ENCODE measurements at regions not wholly inside any gene's neighbourhood (a gene's known extent, or its start where the extent isn't known, plus 50 kb on each side); places are given as distances from the start of the nearest gene placed in this dataset.

DNA sequence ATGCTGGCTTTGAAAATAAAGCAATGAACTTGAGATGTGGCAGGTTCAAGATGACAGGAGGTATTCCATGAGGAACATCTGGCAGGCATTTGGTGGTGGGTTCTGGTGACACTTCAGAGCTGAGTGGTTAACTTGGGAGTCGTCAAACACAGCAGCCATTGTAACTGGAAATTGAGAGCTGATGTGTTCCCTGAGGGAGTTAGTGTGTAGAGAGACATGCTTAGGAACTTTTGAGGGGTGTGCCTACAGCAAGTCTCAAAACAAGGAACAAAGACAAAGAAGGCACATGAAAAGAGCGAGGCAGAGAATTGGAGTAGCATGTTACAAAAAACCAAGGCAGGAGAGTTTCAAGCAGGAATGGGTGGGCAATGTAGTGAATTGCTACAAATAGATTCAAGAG lies 53.9 kb upstream of the KL start:
- Mint-ChIP-seq H3K27ac (no peak overlapping the region), H3K4me1 (no peaks in the 10 kb centered on the region), H3K27me3 (ENCODE audit: low read depth) (peaks cover 4% of the 10 kb centered on the region), H3K36me3 (no peaks in the 10 kb centered on the region), H3K9me3 (no peaks in the 10 kb centered on the region), H3K4me3 (no peak overlapping the region)
- no peak for DNase-seq (ENCODE audit: low spot score in 2 of 2, unreplicated experiment in 2 of 2)
- TF ChIP-seq, protein P1, sequence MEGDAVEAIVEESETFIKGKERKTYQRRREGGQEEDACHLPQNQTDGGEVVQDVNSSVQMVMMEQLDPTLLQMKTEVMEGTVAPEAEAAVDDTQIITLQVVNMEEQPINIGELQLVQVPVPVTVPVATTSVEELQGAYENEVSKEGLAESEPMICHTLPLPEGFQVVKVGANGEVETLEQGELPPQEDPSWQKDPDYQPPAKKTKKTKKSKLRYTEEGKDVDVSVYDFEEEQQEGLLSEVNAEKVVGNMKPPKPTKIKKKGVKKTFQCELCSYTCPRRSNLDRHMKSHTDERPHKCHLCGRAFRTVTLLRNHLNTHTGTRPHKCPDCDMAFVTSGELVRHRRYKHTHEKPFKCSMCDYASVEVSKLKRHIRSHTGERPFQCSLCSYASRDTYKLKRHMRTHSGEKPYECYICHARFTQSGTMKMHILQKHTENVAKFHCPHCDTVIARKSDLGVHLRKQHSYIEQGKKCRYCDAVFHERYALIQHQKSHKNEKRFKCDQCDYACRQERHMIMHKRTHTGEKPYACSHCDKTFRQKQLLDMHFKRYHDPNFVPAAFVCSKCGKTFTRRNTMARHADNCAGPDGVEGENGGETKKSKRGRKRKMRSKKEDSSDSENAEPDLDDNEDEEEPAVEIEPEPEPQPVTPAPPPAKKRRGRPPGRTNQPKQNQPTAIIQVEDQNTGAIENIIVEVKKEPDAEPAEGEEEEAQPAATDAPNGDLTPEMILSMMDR (IDR thresholded peaks at IDR 0.05; ENCODE audit: unreplicated experiment) = no peak

DNA sequence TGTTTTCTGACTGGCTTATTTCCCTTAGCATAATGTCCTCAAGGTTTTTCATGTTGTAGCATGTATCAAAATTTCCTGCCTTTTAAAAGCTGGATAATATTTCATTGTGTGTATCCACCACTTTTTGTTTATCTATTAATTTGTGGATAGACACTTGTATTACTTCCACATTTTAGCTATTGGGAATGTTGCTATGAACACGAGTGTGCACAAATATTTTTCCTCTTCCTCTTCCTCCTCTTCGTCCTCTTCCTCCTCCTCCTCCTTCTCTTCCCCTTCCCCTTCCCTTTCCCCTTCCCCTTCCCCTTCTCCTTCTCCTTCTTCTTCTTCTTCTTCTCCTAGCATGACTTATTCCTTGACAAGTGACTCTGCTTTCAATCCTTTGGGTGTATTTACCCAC lies 51.2 kb upstream of the KL start:
- Mint-ChIP-seq H3K27me3 (ENCODE audit: low read depth) (peaks cover 1% of the 10 kb centered on the region), H3K9me3 (no peaks in the 10 kb centered on the region), H3K27ac (no peak overlapping the region), H3K4me1 (peaks cover 8% of the 10 kb centered on the region), H3K4me3 (no peak overlapping the region), H3K36me3 (no peaks in the 10 kb centered on the region)
- DNase-seq (ENCODE audit: low spot score in 2 of 2, unreplicated experiment in 2 of 2) = no peak
- TF ChIP-seq, protein P1 (IDR thresholded peaks at IDR 0.05; ENCODE audit: unreplicated experiment) = no peak
